ENCODE measurements at regions not wholly inside any gene's neighbourhood (a gene's known extent, or its start where the extent isn't known, plus 50 kb on each side); places are given as distances from the start of the nearest gene placed in this dataset.

DNA sequence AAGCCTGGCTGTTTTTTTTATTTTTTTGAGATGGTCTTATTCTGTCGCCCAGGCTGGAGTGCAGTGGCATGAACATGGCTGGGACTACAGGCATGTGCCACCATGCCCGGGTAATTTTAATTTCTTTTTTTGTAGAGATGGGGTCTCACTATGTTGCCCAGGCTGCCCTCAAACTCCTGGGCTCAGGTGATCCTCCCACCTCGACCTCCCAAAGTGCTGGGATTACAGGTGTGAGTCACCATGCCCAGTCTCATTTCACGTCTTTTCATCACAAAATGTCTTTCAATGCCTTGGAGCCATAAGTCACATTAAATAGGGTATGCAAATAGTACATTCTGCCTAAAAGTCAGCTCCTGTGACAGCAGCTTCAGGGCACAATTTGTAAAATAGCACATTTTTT, 52.8 kb downstream of the SOX2 start:
- DNase-seq (ENCODE audit: low read depth) = no peak

DNA sequence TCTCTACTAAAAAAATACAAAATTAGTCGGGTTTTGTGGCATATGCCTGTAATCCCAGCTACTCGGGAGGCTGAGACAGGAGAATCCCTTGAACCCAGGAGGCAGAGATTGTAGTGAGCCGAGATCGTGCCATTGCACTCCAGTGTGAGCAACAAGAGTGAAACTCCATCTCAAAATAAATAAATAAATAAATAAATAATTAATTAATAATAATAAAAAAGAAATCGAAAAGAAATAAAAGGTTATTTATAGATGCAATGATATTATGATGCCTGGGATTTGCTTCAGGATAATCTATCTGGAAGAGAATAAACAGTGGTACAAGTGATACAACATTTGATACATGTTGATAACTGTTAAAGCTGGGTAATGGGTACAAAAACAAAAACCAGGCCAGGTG, 58.6 kb downstream of the SOX2 start:
- no peak for DNase-seq (ENCODE audit: low read depth)

DNA sequence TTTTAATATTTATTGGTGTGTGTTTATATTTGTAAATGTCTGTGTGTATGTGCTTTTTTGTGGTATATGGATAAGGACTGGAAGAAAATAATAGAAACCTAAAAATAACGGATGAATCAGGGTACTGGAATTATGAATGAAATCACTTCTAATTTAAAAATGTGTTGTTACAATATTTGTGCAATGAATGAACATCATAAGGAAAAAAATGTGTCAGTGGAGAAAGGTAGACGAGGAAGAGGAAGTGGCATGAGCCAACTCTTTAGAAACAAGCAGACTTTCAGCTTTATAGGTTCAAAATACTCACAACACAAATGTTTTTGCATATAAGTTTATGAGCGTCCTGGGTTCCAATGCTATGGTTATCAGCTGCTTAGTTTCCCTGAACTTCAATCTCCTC, 59.4 kb downstream of the SOX2 start:
- no peak for DNase-seq (ENCODE audit: low read depth)

- DNase-seq (ENCODE audit: low read depth) = no peak
Measured at GRCh38 chr3:181772166-181772565, 60.4 kb downstream of the SOX2 start.

DNA sequence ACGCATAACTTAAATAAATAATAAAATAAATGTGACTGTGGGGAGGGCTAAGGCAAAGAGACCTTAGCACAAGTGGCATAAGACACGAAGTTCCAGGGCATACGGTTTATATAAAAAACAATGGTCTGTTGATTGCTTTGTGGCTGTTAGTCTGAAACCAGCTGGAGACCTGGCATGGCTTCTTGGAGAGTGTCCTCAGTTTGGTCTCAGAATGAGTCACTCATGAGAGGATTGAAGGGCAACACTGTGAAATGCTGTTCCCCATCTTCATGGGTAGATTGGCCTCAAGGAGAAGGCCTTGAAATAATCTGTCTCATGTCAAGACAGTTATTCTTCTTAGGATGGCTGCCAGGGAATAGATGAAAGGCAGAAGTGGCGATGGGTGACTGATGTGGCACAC, 62.2 kb downstream of the SOX2 start:
- DNase-seq (ENCODE audit: low read depth) = peak; percentile 41

- DNase-seq (ENCODE audit: low read depth) = no peak
Measured at GRCh38 chr3:181782306-181782954, 70.7 kb downstream of the SOX2 start.

GRCh38 chr3:181790561-181790960, 78.8 kb downstream of the SOX2 start:
- DNase-seq (ENCODE audit: low read depth) = no peak

DNA sequence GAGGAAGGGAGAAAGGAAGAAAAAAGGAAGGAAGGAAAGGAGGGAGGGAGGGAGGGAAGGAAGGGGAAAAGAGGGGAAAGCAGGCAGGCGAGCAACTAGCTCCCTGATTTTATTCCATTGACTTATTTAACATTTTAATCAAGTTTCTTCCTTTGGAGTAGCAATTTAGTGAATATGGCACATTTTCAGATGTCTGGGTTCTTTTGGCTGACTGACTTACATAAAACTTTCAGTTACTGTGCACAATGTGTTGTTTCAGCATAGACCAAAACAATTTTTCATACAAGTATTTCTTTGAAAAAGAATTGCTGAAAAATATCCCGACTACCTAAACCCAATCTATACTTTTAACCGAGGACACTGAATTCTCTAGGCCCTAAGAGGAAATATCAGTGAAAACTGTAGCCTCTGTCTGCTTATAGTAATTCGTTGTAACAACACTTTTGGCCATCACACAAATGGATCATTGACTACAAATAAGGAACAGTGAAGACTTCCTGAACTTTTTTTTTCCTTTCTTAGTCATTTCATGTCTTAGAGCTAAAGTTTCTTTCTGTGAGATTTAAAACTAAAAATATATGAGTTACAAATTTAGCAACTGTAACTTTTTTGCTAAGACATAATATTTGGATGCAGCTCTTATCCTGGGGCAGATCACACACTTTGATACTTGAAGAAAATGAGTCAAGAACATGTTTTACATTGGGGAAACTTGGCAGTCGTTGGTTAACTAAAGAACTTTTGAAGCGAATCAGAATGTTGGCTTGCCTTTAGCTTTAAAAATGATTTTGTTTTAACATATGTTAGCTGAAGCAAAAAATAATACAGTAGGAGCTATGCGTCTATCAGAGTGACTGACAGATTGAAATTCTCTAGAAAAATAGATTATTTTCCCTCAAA, 79.6 kb downstream of the SOX2 start:
- peak; percentile 1 for DNase-seq (ENCODE audit: low read depth)

GRCh38 chr3:181793006-181793405, 81.3 kb downstream of the SOX2 start:
- no peak for DNase-seq (ENCODE audit: low read depth)

- DNase-seq (ENCODE audit: low read depth) = peak; percentile 15
Measured at GRCh38 chr3:181794011-181794790, 82.5 kb downstream of the SOX2 start.

DNA sequence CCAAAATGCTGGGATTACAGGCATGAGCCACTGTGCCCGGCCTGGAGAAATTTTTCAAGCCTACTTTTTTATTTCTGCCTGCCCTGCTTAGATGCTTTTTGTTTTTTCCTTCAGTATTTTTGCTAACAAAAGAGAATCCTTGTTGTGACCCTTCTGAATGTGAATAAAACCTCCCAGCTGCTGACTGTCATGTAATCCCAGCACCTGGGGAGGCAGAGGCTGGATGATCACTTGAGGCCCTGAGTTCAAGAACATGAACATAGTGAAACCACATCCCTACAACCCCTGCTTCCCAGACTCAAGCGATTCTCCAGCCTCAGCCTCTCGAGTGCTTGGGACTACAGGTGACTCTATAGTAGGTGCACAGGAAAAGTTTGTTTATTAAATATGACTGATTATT, 84.9 kb downstream of the SOX2 start:
- DNase-seq (ENCODE audit: low read depth) = no peak

- peak; percentile 9 for DNase-seq (ENCODE audit: low read depth)
Measured at GRCh38 chr3:181797431-181797830, 85.7 kb downstream of the SOX2 start.

DNA sequence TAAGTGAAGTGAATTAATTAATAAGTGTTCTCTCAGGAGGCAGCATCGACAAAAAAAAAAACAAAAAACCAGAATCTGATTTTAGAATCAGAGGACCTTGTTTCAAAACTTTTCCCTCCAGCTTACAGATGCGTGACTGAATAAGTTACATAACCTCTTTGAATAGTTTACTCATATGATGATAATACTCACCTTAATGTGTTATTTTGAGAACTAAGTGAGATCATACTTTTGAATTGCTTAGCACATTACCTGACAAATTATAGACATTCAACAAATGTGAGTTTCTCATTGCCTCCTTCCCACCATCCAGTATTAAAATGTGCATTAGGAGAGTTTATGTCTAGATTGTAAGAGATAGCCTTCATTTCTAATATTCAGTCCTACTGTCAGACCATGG, 94.0 kb downstream of the SOX2 start:
- DNase-seq (ENCODE audit: low read depth) = no peak

DNA sequence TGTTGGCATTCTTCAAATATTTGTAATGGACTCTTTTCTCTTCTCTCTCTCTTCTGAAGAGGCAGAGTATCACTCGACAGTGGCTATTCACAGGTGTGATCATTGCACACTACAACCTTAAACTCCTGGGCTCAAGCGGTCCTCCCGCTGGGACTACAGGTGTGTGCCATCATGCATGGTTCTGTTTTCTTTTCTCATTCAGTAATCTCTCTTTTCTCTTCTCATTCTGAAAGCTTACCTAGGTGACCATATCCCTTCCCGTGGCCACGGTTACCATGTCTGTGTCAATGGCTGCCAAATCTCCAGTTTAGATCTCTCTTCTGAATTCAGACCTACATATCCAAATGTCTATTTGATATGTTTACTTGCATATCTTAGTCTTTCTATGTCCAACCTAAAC, 96.3 kb downstream of the SOX2 start:
- no peak for DNase-seq (ENCODE audit: low read depth)

- no peak for DNase-seq (ENCODE audit: low read depth)
Measured at GRCh38 chr3:181823716-181824115, 112.0 kb downstream of the SOX2 start.

- DNase-seq (ENCODE audit: low read depth) = no peak
Measured at GRCh38 chr3:181824961-181825360, 113.2 kb downstream of the SOX2 start.

GRCh38 chr3:181839039-181839915, 127.6 kb downstream of the SOX2 start:
- no peak for DNase-seq (ENCODE audit: low read depth)

- DNase-seq (ENCODE audit: low read depth) = no peak
Measured at GRCh38 chr3:181839916-181840297, 128.2 kb downstream of the SOX2 start.

DNA sequence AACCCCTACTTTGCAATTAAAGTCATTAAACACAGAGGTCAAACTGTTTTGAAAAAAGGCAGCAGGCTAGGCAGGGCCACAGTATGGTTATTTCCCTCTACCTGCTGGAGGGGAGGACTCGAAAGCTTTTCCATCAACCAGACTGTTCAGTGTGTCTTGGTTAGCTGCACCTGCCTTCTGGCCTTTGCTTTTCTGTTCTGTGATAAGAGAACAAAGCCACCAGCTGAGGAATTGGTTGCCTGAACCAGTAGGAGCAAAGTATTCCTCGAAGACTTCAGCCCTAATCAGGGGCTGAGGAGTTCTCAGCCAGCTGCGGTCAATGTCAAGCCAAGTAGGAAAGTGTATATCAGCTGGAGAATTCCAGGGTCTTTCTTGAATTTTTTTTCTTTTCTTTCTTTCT, 132.5 kb downstream of the SOX2 start:
- no peak for DNase-seq (ENCODE audit: low read depth)

DNA sequence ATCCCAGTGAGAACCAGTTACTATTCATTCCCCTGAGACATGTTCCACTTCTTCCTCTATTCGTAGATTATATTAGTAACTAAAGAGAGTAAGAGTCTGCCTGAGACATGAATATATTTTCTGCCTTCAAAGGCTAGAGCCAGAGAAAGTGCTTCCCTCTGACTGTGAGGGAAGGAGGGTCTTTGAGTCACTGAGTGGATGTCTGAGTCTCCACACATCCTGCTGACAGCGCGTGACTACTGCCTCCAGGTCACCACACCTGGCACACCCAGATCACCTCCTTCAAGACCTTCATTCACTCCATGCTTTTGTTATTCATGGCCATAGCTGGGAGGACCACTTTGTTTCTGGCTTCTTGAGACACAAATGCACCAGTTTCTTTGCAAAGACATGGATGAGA, 135.6 kb downstream of the SOX2 start:
- no peak for DNase-seq (ENCODE audit: low read depth)

DNA sequence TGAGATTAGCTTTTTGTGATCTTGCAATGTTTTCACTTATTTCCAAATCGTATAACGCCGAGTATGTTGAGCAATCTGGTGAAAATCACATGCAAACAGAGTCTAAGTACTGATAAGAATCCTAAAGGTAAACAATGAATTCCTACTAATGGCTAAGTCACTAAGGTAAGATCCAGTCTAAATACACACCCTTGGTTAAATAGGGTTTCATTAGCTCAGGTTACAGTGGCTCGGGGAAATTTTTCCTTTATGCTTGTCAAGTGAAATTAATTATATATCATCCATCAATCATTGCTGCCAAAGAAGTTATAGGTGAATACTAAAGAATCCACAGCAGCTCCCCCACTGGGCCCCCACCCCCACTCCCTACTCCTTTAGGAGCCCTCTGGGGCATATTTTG, 139.3 kb downstream of the SOX2 start:
- no peak for DNase-seq (ENCODE audit: low read depth)

GRCh38 chr3:181855825-181856224, 144.1 kb downstream of the SOX2 start:
- DNase-seq (ENCODE audit: low read depth) = no peak
